ENCODE measurements at regions not wholly inside any gene's neighbourhood (a gene's known extent, or its start where the extent isn't known, plus 50 kb on each side); places are given as distances from the start of the nearest gene placed in this dataset.

DNA sequence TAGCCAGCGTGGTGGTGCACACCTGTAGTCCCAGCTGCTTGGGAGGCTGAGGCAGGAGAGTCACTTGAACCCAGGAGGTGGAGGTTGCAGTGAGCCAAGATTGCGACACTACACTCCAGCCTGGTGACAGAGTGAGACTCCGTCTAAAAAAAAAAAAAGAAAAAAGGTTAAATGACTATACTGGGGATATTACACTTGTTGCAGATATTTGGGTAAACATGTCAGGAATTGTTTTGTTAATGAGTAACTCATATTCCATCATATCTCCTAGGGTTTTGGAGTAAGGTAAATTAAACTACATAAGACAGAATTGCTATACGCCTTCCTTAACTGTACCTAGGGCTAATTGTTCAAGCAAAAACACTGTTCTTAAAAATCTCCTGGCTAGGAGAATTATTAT lies 291.4 kb upstream of the IGFBP7 start (continued):
- TF ChIP-seq, protein P1, sequence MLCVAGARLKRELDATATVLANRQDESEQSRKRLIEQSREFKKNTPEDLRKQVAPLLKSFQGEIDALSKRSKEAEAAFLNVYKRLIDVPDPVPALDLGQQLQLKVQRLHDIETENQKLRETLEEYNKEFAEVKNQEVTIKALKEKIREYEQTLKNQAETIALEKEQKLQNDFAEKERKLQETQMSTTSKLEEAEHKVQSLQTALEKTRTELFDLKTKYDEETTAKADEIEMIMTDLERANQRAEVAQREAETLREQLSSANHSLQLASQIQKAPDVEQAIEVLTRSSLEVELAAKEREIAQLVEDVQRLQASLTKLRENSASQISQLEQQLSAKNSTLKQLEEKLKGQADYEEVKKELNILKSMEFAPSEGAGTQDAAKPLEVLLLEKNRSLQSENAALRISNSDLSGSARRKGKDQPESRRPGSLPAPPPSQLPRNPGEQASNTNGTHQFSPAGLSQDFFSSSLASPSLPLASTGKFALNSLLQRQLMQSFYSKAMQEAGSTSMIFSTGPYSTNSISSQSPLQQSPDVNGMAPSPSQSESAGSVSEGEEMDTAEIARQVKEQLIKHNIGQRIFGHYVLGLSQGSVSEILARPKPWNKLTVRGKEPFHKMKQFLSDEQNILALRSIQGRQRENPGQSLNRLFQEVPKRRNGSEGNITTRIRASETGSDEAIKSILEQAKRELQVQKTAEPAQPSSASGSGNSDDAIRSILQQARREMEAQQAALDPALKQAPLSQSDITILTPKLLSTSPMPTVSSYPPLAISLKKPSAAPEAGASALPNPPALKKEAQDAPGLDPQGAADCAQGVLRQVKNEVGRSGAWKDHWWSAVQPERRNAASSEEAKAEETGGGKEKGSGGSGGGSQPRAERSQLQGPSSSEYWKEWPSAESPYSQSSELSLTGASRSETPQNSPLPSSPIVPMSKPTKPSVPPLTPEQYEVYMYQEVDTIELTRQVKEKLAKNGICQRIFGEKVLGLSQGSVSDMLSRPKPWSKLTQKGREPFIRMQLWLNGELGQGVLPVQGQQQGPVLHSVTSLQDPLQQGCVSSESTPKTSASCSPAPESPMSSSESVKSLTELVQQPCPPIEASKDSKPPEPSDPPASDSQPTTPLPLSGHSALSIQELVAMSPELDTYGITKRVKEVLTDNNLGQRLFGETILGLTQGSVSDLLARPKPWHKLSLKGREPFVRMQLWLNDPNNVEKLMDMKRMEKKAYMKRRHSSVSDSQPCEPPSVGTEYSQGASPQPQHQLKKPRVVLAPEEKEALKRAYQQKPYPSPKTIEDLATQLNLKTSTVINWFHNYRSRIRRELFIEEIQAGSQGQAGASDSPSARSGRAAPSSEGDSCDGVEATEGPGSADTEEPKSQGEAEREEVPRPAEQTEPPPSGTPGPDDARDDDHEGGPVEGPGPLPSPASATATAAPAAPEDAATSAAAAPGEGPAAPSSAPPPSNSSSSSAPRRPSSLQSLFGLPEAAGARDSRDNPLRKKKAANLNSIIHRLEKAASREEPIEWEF (IDR thresholded peaks at IDR 0.05; ENCODE audit: insufficient replicate concordance, low read depth, low read length): no peak
- no peak for TF ChIP-seq PAX8 (IDR thresholded peaks at IDR 0.05)
- TF ChIP-seq, protein P2, sequence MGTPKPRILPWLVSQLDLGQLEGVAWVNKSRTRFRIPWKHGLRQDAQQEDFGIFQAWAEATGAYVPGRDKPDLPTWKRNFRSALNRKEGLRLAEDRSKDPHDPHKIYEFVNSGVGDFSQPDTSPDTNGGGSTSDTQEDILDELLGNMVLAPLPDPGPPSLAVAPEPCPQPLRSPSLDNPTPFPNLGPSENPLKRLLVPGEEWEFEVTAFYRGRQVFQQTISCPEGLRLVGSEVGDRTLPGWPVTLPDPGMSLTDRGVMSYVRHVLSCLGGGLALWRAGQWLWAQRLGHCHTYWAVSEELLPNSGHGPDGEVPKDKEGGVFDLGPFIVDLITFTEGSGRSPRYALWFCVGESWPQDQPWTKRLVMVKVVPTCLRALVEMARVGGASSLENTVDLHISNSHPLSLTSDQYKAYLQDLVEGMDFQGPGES (IDR thresholded peaks at IDR 0.05): no peak
- no peak for TF ChIP-seq ZNF622 (IDR thresholded peaks at IDR 0.05)
- TF ChIP-seq SPI1 (IDR thresholded peaks at IDR 0.05; ENCODE audit: borderline replicate concordance, insufficient read depth, low read depth, low read length): no peak
- TF ChIP-seq PAX5 (IDR thresholded peaks at IDR 0.05; ENCODE audit: borderline replicate concordance, low read depth, low read length): no peak
- no peak for TF ChIP-seq TAF1 (IDR thresholded peaks at IDR 0.05; ENCODE audit: borderline replicate concordance, low read depth, low read length)
- no peak for TF ChIP-seq ETV6 (conservative IDR thresholded peaks at IDR 0.05 in 1 of 2, IDR thresholded peaks at IDR 0.05 in 1 of 2; ENCODE audit: borderline replicate concordance in 1 of 2, low read depth in 1 of 2)
- no peak for TF ChIP-seq BCL11A (IDR thresholded peaks at IDR 0.05; ENCODE audit: low read depth, low read length)
- TF ChIP-seq, protein P3, sequence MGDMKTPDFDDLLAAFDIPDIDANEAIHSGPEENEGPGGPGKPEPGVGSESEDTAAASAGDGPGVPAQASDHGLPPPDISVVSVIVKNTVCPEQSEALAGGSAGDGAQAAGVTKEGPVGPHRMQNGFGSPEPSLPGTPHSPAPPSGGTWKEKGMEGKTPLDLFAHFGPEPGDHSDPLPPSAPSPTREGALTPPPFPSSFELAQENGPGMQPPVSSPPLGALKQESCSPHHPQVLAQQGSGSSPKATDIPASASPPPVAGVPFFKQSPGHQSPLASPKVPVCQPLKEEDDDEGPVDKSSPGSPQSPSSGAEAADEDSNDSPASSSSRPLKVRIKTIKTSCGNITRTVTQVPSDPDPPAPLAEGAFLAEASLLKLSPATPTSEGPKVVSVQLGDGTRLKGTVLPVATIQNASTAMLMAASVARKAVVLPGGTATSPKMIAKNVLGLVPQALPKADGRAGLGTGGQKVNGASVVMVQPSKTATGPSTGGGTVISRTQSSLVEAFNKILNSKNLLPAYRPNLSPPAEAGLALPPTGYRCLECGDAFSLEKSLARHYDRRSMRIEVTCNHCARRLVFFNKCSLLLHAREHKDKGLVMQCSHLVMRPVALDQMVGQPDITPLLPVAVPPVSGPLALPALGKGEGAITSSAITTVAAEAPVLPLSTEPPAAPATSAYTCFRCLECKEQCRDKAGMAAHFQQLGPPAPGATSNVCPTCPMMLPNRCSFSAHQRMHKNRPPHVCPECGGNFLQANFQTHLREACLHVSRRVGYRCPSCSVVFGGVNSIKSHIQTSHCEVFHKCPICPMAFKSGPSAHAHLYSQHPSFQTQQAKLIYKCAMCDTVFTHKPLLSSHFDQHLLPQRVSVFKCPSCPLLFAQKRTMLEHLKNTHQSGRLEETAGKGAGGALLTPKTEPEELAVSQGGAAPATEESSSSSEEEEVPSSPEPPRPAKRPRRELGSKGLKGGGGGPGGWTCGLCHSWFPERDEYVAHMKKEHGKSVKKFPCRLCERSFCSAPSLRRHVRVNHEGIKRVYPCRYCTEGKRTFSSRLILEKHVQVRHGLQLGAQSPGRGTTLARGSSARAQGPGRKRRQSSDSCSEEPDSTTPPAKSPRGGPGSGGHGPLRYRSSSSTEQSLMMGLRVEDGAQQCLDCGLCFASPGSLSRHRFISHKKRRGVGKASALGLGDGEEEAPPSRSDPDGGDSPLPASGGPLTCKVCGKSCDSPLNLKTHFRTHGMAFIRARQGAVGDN (IDR thresholded peaks at IDR 0.05): no peak
- TF ChIP-seq, protein P4, sequence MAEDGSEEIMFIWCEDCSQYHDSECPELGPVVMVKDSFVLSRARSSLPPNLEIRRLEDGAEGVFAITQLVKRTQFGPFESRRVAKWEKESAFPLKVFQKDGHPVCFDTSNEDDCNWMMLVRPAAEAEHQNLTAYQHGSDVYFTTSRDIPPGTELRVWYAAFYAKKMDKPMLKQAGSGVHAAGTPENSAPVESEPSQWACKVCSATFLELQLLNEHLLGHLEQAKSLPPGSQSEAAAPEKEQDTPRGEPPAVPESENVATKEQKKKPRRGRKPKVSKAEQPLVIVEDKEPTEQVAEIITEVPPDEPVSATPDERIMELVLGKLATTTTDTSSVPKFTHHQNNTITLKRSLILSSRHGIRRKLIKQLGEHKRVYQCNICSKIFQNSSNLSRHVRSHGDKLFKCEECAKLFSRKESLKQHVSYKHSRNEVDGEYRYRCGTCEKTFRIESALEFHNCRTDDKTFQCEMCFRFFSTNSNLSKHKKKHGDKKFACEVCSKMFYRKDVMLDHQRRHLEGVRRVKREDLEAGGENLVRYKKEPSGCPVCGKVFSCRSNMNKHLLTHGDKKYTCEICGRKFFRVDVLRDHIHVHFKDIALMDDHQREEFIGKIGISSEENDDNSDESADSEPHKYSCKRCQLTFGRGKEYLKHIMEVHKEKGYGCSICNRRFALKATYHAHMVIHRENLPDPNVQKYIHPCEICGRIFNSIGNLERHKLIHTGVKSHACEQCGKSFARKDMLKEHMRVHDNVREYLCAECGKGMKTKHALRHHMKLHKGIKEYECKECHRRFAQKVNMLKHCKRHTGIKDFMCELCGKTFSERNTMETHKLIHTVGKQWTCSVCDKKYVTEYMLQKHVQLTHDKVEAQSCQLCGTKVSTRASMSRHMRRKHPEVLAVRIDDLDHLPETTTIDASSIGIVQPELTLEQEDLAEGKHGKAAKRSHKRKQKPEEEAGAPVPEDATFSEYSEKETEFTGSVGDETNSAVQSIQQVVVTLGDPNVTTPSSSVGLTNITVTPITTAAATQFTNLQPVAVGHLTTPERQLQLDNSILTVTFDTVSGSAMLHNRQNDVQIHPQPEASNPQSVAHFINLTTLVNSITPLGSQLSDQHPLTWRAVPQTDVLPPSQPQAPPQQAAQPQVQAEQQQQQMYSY (CRISPR knock-in tag; IDR thresholded peaks at IDR 0.05): no peak

All from GM12878 (cell line).